OCI-LY7 (cell line): ENCODE measurements at regions not wholly inside any gene's neighbourhood (a gene's known extent, or its start where the extent isn't known, plus 50 kb on each side); places are given as distances from the start of the nearest gene placed in this dataset.
"Not testable (repeated sequence)": the region's sequence is repeated elsewhere in the genome, so short reads cannot be mapped to it uniquely, and the experiment has no call there.

Experiments
- BruUV-seq: library from RNA; stranded (reverse); fragments of 400-500 nt; replicated peaks from 2 replicates; lab custom pipeline; 2021; lab: Mats Ljungman, UMichigan
- CTCF ChIA-PET: fragments of 300-600 bp; sonication (Branson Sonifier 250); formaldehyde crosslinking; loops from one replicate; lab custom pipeline; 2022; ENCODE audit warnings: antibody characterized with exemption; ENCODE audit not compliant: unreplicated experiment; lab: Charles Lee
- POLR2A ChIA-PET: fragments of 300-600 bp; sonication (Branson Sonifier 250); formaldehyde crosslinking; loops from one replicate; lab custom pipeline; 2022; ENCODE audit warnings: antibody characterized with exemption; lab: Charles Lee
- DNase-seq: peaks from one replicate; pipeline ENCODE4 v3.0.0-alpha.2; 2015; ENCODE audit warnings: low spot score
- H2AFZ ChIP-seq: fragments of 200-600 bp; sonication (generic), shearing (Covaris generic); 2 replicates; pipeline ENCODE4 v1.6.1; 2014; ENCODE audit warnings: mild to moderate bottlenecking, antibody characterized with exemption, low read length, moderate library complexity
- H3K27ac ChIP-seq: fragments of 200-600 bp; sonication (generic); 2 replicates; pipeline ENCODE4 v1.5.1; 2014; ENCODE audit warnings: mixed run types, low read depth, mild to moderate bottlenecking, moderate library complexity, low read length, inconsistent platforms; ENCODE audit not compliant: poor library complexity, severe bottlenecking
- H3K36me3 ChIP-seq: fragments of 200-600 bp; sonication (generic); 2 replicates; pipeline ENCODE4 v1.6.1; 2014; ENCODE audit warnings: mild to moderate bottlenecking, antibody characterized with exemption, low read length, moderate library complexity, mixed read lengths; ENCODE audit not compliant: insufficient read depth
- H3K4me1 ChIP-seq: fragments of 200-600 bp; sonication (generic); 2 replicates; pipeline ENCODE4 v1.5.1; 2014; ENCODE audit warnings: mild to moderate bottlenecking, low read length; ENCODE audit not compliant: insufficient read depth, poor library complexity, severe bottlenecking
- H3K4me2 ChIP-seq: fragments of 200-600 bp; sonication (generic); 2 replicates; pipeline ENCODE4 v1.6.1; 2014; ENCODE audit warnings: mild to moderate bottlenecking, low read length
- H3K4me3 ChIP-seq: fragments of 200-600 bp; sonication (generic); 2 replicates; pipeline ENCODE4 v1.5.1; 2014; ENCODE audit warnings: mild to moderate bottlenecking, low read depth, low read length; ENCODE audit not compliant: poor library complexity, severe bottlenecking
- H3K79me2 ChIP-seq: fragments of 200-600 bp; sonication (generic); 2 replicates; pipeline ENCODE4 v1.6.1; 2016; ENCODE audit warnings: low read depth, mild to moderate bottlenecking, low read length, moderate library complexity, mixed read lengths; ENCODE audit not compliant: insufficient read depth
- H3K9me2 ChIP-seq: fragments of 200-600 bp; sonication (generic); 2 replicates; pipeline ENCODE4 v1.6.1; 2016; ENCODE audit warnings: mild to moderate bottlenecking, low read length, mixed read lengths; ENCODE audit not compliant: insufficient read depth
- H3K9me3 ChIP-seq: fragments of 200-600 bp; sonication (generic); 2 replicates; pipeline ENCODE4 v1.6.1; 2014; ENCODE audit warnings: mild to moderate bottlenecking, mixed run types, low read length, mixed read lengths
- H4K20me1 ChIP-seq: fragments of 200-600 bp; sonication (generic); 2 replicates; pipeline ENCODE4 v1.6.1; 2014; ENCODE audit warnings: mild to moderate bottlenecking, antibody characterized with exemption, low read length, moderate library complexity, mixed read lengths; ENCODE audit not compliant: insufficient read depth
- CTCF ChIP-seq: fragments of 200-600 bp; sonication (generic); conservative IDR thresholded peaks from 2 replicates; pipeline ENCODE4 v1.5.1; 2014; ENCODE audit warnings: mild to moderate bottlenecking, antibody characterized with exemption, low read length, moderate library complexity, mixed read lengths
- EZH2phosphoT487 ChIP-seq: fragments of 200-600 bp; sonication (generic); IDR thresholded peaks from 2 replicates; pipeline ENCODE4 v1.6.1; 2018; ENCODE audit warnings: low read depth, borderline replicate concordance, mild to moderate bottlenecking, mixed run types, antibody characterized with exemption, low read length, moderate library complexity, mixed read lengths
- intact Hi-C: fragments of 100-400 bp; cut with micrococcal nuclease; formaldehyde crosslinking; loops from one replicate; pipeline ENCODE4 v1.10.0; 2022; ENCODE audit not compliant: unreplicated experiment

- BruUV-seq, result no TSS peak
- no peaks in the 10 kb centered on the region for H3K9me2 ChIP-seq
- CTCF ChIA-PET, result no interaction called here
- no peak overlapping the region for H2AFZ ChIP-seq
- H3K79me2 ChIP-seq, result no peaks in the 10 kb centered on the region
- H3K4me2 ChIP-seq, result no peak overlapping the region
- no peaks in the 10 kb centered on the region; the same call in 1 of the 2 replicates for H3K9me3 ChIP-seq
- no peak overlapping the region for H3K27ac ChIP-seq
- no peak overlapping the region for H3K4me3 ChIP-seq
- H4K20me1 ChIP-seq, result no peaks in the 10 kb centered on the region
- POLR2A ChIA-PET, result interaction anchor here (0.6 kb wide), 1 partner anchor 1371 kb away, joined by 4 read pairs; no protein-coding TSS in a partner anchor
- no peak for DNase-seq
- H3K4me1 ChIP-seq, result no peaks in the 10 kb centered on the region
- intact Hi-C loops, result no loop called here
- TF ChIP-seq CTCF, result no peak
- no peak for TF ChIP-seq EZH2phosphoT487
- H3K36me3 ChIP-seq, result no peaks in the 10 kb centered on the region; the same call in 1 of the 2 replicates
Observed at GRCh38 chr14:87257421-87257820, 735.6 kb downstream of the GALC start.

- ChIA-PET CTCF (no interaction called here), POLR2A (interaction anchor here (1.3 to 1.4 kb wide), 2 partner anchors 10 to 13 kb away, joined by 3 read pairs; no protein-coding TSS in a partner anchor)
- no peak overlapping the region for H3K4me2 ChIP-seq
- TF ChIP-seq EZH2phosphoT487 (no peak), CTCF (no peak)
- H3K79me2 ChIP-seq, result no peaks in the 10 kb centered on the region
- H3K4me3 ChIP-seq, result no peak overlapping the region
- H3K27ac ChIP-seq, result no peak overlapping the region
- H2AFZ ChIP-seq, result no peak overlapping the region
- no peaks in the 10 kb centered on the region; the same call in 1 of the 2 replicates for H3K36me3 ChIP-seq
- intact Hi-C loops, result no loop called here
- DNase-seq, result no peak
- H4K20me1 ChIP-seq, result no peaks in the 10 kb centered on the region
- no peaks in the 10 kb centered on the region for H3K9me3 ChIP-seq
- no peaks in the 10 kb centered on the region for H3K4me1 ChIP-seq
- no peaks in the 10 kb centered on the region for H3K9me2 ChIP-seq
- BruUV-seq, result no TSS peak
Observed at GRCh38 chr14:87255058-87255457, 737.9 kb downstream of the GALC start.

GRCh38 chr14:87254331-87254874 lies 738.6 kb downstream of the GALC start:
- no peak overlapping the region for H3K27ac ChIP-seq
- TF ChIP-seq CTCF (no peak), EZH2phosphoT487 (no peak)
- H3K4me1 ChIP-seq, result no peaks in the 10 kb centered on the region
- ChIA-PET CTCF (no interaction called here), POLR2A (interaction anchor here (0.7 to 1.4 kb wide), 4 partner anchors 10 to 49 kb away, joined by 3 to 4 read pairs (median 3); no protein-coding TSS in a partner anchor)
- no peak overlapping the region for H3K4me3 ChIP-seq
- intact Hi-C loops, result no loop called here
- no peaks in the 10 kb centered on the region for H3K9me3 ChIP-seq
- no TSS peak for BruUV-seq
- no peaks in the 10 kb centered on the region; the same call in 1 of the 2 replicates for H3K36me3 ChIP-seq
- peak overlapping the region; percentile 36; the same call in 1 of the 2 replicates for H2AFZ ChIP-seq
- H4K20me1 ChIP-seq, result no peaks in the 10 kb centered on the region
- no peaks in the 10 kb centered on the region for H3K79me2 ChIP-seq
- no peaks in the 10 kb centered on the region for H3K9me2 ChIP-seq
- DNase-seq, result no peak
- no peak overlapping the region for H3K4me2 ChIP-seq

- H3K79me2 ChIP-seq, DNase-seq, H3K36me3 ChIP-seq, H3K4me1 ChIP-seq, H3K9me2 ChIP-seq, H3K9me3 ChIP-seq, BruUV-seq, H3K27ac ChIP-seq, intact Hi-C loops, H3K4me2 ChIP-seq, CTCF ChIA-PET, H3K4me3 ChIP-seq, H4K20me1 ChIP-seq: not testable (repeated sequence)
- H2AFZ ChIP-seq, result peak overlapping the region; percentile 15; the same call in 1 of the 2 replicates
- POLR2A ChIA-PET, result interaction anchor here (0.7 to 1.4 kb wide), 4 partner anchors 11 to 50 kb away, joined by 3 to 4 read pairs (median 3); no protein-coding TSS in a partner anchor
Observed at GRCh38 chr14:87253791-87254190, 739.2 kb downstream of the GALC start.
